HTR-8/SVneo (cell line): ENCODE measurements at regions not wholly inside any gene's neighbourhood (a gene's known extent, or its start where the extent isn't known, plus 50 kb on each side); places are given as distances from the start of the nearest gene placed in this dataset.

Experiments used
- DNase-seq: peaks from one replicate; pipeline ENCODE4 v3.0.0; 2011; ENCODE audit warnings: low spot score, mixed read lengths; ENCODE audit not compliant: insufficient read length
- FAIRE-seq: peaks from 2 replicates; lab custom pipeline; 2011; peaks lifted over from hg19 to GRCh38; lab: Jason Lieb, UNC

DNA sequence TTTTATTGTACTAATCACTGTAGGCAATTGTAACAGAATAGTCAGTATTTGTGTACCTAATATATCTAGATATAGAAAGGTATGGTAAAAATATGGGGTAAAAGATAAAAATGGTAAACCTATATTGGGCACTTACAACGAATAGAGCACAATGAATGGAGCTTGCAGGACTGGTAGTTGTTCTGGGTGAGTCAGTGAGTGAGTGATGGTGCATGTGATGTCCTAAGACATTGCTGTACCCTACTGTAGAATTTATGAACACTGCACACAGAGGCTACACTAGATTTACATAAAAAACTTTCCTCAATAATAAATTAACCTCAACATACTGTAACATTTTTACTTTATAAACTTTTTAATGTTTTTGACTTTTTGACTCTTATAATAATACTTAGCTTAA is 274.3 kb upstream of the PPP2R3A start:
- FAIRE-seq (no peak), DNase-seq (no peak)

DNA sequence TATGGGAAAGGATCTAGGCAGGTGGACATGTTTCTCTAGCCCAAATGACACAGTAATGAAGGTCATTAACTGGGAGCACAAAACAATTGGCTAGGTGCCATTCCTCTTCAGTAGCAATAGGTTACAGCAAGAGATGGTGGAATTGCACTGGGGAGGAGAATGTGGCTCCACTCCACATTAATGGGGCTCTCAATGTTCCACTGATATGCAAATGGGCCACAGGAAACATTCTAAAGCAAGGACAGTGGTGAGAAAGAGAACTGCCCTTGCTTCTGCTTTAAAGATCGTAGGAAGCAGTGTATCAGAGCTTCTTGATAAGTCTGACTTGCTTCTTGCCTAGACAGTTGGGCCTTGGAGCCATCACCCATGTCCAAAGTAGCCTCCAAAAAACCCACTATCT is 271.4 kb upstream of the PPP2R3A start:
- DNase-seq (no peak), FAIRE-seq (no peak)

DNA sequence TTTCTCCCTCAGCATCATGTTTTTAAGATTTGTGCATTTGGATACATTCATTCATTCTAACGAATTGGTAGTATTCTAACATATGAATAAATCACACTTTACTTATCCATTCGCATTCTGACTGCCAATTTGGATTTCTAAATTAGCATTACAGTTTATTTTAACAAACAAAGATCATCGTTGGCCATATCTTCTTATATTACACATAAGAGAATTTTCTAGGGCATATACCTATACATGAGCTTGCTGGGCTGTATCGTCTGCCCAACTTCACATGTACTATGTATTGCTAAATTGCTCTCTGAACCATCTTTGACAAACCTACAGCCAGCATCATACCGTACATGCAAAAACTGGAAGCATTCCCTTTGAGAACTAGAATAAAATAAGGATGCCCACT is 265.8 kb upstream of the PPP2R3A start:
- FAIRE-seq = no peak
- no peak for DNase-seq

DNA sequence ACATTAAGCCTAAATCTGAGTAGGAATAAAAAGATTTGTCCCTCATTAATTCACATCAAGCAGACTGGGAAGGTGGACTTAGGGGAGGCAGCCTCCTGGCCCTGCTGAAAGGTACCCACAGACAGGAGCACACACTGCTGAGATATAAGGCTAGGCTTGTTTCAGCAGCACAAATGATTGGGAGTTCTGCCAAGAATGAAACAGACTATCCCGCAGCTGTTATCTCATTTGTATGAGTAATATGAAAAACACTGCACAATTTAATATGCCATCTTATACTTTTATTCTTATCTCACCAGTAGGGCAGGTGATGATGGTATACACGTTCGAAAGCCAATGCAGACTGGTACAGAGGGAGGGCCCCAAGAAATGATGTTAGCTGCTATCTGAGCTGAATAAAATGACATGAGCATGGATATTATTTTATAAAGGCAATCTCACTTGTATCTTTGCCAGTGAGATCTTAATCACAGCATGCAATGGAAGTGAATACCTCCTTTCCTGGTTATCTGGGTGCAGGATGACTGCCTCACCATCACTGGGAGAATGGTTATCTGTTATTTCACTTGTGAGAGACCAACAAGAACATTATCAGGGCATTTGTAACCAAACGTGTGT is 258.7 kb upstream of the PPP2R3A start:
- no peak for DNase-seq
- FAIRE-seq = no peak

DNA sequence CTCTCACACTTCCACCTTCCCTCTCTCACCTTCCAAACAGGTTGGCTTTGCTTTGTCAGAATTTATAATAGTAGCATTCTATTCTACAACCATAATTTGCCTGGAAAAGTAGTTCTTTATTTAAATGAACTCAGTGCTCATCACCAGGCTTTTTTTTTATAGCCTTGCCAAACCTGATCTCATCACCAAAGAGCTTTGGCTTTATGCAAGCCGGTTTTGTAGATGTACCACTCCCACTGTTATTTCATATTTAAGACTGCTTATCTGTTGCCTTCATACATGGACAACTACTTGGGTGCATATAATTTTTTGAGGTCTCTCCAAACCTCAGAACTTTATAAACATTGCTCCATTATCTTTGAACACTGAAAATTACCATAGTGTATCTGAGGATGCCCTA is 246.1 kb upstream of the PPP2R3A start:
- no peak for DNase-seq

DNA sequence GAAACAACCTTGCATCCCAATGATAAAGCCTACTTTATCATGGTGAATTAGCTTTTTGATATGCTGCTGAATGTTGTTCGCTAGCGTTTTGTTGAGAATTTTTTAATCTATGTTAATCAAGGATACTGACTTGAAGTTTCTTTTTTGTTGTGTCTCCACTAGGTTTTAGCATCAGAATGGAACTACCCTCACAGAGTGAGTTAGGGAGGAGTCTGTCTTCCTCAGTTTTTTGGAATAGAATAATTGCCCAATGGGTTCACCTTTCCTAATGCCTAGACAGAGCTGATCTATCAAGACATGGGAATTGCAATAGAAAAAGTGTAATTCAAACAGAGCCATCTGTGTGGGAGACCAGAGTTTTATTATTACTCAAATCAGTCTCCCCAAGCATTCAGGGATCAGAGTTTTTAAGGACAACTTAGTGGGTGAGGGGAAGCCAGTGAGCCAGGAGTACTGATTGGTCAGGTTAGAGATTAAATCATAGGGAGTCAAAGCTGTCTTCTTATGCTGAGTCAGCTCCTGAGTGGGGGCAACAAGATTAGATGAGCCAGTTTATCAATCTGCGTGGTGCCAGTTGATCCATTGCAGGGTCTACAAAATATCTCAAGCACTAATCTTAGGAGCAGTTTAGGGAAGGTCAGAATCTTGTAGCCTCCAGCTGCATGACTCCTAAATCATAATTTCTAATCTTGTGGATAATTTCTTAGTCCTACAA is 237.4 kb upstream of the PPP2R3A start:
- FAIRE-seq (no peak), DNase-seq (no peak)

More for the DNA sequence above, 246.1 kb upstream of the PPP2R3A start:
- no peak for FAIRE-seq

DNA sequence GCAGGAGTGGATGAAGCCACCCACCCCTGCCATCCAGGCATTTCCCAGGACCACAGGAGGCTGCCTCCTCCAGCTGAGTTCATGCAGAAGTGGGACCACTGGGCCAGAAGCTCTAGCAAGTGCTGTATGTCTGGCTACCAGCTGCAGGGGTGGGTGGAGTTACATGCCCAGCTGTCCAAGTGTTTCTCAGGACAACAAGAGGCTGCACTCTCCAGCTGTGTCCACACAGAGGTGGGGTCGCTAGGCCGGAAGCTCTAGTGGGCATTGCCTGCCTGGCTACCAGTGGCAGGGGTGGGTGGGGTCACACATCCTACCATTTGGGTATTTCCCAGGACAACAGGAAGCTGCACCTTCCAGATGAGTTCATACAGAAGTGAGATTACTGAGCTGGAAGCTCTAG is 234.0 kb upstream of the PPP2R3A start:
- DNase-seq (no peak), FAIRE-seq (no peak)

DNA sequence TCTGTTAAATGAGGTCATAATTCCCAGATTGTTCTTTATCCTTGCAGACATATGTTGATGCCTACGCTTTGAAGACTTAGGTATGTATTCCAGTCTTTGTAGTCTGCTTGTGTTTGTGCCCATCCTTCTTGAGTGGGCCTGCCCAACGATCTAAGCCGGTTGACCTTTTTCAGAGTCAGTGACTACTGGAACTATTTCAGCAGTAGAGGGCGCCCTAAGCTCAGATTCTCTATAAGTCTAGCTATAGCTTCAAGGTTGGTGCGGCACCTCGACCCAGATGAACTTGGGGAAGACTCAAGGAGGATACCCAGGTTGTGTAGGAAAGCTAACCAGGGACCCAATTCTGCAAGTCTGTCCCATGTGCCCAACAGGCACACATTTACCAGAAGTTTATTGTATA is 228.8 kb upstream of the PPP2R3A start:
- FAIRE-seq (no peak), DNase-seq (no peak)

DNA sequence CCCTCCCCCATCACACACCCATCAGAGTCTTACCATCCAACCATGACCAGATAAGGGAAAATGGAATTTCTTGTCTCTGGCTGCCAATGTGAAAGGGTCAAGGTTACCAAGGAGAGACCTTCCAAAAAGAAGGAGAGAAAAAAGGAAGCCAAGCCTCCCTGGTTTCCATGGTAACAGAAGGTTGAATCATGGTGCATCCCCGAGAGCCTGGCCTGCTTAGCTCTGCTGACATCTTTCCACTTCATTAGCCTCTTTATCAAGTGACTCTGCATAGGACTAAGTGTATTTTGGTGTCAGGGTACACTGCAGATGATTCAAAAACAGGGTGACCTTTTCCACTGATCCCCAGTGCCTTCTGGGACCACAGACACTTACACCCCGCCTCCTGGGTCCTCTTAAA is 225.7 kb upstream of the PPP2R3A start:
- no peak for DNase-seq
- FAIRE-seq = no peak

DNA sequence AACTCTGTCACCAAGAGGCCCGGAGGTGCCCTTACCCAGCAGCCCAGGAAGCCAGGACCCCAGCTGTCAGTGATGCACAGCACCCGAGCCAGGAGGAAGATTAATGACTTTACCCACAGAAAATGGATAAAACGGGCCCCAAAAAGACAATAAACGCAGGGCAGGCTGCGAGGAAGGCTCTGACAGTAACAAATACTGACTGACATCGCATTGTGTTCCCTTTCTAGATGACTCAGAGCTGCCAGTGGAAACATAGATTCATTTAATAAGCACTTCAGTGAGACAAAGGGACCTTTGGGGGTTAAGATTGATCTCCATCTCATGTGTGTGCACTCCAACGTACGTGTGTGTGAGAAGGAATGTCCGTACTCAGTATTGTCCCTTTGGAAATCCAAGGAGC is 225.3 kb upstream of the PPP2R3A start:
- DNase-seq (no peak), FAIRE-seq (no peak)

DNA sequence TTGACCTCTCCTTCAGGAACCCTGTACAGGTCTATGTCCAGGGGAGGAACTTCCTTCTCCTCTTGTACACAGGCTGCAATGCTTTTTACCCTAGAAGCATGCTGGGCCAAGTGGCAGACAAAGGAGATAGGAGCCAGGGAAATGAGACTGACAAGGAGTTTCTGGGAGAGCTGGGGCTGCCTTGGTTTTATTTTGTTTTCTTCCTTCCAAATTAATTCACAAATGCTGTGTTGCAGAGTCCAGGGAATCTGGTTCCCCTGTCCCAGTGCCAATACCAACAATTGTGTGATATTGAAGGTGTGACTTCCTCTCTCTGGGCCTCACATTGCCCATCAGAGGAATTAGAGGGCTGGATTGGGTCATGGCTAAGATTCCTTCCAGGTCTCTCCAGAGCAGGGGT is 224.8 kb upstream of the PPP2R3A start:
- FAIRE-seq = no peak

DNA sequence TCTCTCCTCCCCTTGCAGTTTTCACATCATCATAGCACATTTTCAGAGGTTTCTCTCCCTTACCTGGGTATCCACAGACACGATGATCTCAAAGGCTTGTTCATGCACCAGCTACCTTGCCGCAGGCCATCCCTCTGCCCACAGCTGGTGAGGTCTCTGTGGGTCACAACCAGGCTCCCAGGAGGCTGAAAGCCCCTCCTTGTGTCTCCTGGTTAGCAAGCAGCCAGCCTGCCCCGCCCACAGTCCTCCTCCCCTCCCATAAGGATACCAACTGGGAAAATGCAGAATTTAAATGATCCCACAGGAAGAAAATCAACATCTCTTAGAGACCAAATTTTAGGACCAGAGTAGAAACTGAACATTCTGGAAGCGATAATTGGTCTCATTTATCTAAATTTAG is 213.5 kb upstream of the PPP2R3A start:
- FAIRE-seq = no peak
- no peak for DNase-seq

More for the DNA sequence above, 224.8 kb upstream of the PPP2R3A start:
- no peak for DNase-seq

DNA sequence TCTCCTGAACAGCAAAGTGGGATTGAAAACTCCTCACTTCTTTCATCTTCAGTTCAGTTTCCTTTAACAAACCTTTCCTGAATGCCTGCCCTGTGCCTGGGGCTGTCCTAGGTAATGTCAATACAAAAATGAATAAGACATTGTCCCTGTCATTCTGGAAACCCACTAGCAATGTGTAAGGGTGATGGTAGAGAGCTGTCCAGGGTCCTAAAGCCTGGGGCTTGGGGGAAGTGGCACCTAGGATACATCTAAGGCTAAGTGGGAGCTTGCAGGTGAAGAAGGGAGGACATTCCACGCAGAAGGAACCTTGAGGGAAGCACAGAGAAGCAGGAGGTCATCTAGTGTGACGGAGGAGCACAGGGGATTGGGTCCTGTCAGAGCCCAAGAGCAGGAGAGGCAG is 212.7 kb upstream of the PPP2R3A start:
- DNase-seq = no peak
- FAIRE-seq = no peak

DNA sequence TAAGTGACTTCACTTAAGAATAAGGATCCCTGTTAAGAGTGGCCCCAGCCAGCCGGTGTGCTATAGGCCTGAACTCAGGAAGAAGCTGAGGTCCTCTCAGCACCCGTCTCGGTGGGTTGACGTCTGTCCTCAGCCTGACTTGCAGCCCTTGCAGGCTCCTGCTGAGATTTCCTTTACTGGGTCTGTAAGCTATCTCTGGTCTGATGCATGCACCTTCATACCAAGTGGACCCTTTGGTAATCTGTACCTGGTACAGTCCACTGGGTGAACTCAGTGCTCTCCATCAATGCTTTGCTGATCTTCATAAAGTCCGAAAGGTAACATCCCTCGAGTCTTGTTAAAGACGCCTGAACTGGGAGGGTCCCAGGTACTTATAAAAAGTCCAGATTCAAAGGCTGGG is 212.0 kb upstream of the PPP2R3A start:
- DNase-seq = no peak
- FAIRE-seq = no peak

DNA sequence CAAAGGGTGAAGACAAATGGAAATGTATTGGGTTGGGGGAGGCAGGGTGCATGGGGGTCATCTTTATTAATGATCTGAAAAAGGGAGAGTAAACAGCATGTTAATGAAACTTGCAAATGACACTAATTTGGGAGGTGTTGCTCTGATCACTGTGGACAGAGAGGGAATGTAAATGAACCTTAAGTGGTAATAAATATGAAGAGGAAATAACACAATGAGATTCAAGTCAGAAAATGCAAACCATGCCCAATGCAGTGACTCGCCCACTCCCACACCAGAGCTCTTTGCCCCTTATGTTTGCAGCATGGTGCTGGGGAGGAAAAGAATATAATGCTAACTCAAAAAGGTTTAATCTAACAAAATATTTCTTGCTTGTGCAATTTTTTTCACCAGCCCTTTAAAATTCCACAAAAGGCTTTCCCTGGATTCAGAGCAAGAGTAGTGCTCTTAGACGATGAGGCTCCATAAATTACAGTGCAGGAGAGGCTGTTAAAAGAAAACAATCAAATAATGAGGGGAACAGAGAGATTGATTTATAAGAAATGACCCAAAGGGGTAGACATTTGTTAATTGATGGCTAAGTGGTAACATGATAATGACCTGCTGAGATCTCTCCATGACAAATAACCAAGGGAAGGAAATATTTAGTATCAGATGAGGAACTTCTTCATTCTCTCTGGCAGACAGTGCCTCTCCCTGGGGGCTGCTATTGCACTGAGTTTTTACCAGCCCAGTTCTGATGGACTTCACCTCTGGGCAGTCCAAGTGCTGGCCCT is 210.0 kb upstream of the PPP2R3A start:
- no peak for DNase-seq
- no peak for FAIRE-seq

DNA sequence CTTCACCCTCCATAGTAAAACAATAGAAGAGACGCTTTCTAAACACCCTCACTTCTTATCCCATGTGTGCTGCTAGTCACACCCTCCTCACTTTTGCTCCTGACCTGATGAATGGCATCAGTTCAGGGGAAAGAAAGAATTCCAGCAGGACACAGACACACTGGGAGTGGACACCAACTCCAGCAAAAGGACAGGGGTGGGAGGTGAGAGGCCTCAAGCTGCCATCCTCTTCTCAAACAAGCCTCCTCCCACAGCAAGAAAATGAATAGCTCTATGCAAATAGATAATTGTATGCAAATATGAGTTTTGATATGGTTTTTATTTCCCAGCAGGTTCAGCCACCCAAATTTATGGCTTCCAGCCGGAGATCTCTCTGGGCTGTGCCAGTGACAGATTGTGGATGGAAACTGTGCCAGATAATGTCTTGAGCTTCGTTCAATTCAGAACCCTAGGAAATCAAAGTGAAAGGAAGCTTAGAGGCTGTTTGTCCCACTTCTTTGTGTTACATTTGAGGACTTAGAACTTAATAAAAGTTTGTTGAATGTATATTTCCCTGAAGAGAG is 209.3 kb upstream of the PPP2R3A start:
- no peak for FAIRE-seq

DNA sequence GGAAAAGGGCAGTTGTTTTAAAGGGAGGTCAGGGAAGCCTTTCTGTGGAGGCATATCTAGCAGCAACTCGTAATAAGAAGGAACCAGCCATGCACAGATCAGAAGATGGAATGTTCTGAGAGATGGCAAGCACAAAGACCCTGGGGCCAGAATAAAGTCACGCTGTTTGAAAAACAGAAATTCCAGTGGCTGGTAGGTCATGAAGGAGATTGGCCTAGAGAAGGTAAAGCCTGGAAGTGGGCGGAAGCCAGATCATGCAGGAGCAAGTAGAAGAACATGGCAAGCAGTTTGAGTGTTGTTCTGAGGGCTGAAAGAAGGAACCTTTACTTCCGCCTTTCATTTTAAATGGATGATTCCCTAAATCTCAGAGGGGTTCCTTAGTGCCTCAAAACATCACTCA is 208.1 kb upstream of the PPP2R3A start:
- DNase-seq (no peak), FAIRE-seq (no peak)

More for the DNA sequence above, 209.3 kb upstream of the PPP2R3A start:
- no peak for DNase-seq

DNA sequence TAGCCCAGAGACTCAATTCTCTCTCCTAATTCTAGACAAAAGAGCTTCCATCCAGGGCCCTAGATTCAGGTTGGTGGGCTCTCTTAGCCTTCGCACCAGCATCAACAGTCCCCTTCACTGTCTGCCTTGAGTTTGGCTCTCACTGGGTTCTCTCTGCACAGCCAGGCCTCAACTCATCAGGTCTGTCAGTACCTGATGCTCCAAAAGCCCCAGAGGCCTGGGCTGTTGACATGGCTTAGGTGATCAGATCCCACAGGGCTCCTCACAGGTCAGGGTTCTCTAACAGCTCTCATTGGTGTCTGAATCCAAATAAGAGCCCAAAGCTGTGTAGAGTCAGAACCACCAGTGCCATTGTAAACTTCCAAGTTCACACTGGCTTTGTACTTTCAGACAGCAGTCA is 206.6 kb upstream of the PPP2R3A start:
- FAIRE-seq (no peak), DNase-seq (no peak)

DNA sequence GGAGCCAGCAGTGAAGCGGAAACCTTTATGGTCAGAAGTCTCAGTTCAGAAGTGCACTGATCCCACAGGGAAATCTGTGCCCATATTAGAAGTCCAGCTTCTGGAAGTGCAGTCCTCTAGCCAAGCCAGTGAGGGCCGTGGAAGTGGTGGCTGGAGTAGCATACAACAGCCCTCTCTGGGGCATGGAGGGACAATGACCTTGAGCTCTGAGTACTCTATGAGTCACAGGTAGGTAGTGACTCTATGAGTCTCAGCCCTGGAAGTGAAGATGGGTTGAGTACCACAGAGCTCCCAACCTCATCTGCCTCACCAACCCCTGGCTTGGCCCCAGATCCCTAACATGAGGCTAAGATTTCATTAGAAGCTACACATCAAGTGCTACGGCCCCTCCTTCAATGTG is 205.9 kb upstream of the PPP2R3A start:
- FAIRE-seq (no peak), DNase-seq (no peak)

DNA sequence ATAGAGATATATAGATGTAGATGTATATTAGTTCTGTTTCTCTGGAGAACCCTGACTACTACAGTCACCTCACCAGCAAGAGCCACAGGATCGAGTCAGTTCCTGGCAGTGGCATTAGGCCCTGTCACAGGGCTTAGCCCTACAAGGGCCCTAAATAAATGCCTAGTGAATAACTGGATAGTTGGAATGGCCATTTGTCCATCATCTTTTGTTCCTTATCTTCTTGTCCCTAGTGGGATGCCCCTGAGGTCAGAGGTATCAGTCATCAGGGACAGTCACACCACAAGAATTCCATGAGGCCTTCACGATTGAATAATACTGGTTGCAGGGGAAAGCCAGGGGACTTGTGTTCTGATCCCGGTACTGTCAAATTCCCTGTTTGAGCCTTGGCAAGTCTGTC is 204.9 kb upstream of the PPP2R3A start:
- FAIRE-seq = no peak
- DNase-seq = no peak

DNA sequence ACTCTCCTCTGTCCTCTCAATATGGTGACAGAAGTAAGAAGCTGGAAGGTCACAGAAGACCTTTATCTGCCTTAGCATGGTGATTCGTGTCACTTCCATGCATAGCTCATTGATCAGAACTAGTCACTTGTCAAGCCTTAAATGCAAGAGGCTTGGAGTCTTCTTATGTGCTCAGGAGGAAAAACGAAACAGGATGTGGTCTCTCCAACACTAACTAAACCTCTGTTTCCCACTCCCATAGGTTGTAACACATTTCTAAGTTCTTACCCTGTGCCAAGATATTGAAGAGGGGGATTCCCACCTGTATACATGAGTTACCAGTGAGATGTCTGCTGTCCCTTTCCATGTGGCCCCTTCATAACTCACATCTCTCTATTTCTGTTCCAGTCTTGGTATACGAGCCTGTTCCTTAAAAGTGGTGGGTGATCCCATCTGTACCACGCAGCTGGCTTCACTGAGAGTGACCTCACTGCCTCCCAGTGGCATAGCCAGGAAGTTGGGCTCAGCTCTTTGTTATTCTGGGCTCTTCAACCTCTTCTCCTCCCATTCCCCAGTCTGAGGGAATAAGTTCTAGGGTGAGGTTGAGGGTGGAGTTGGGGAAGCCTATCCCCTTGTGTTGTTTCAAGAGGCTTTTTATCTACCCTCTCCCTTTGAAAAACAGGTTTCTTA is 203.2 kb upstream of the PPP2R3A start:
- FAIRE-seq = no peak
- DNase-seq = no peak
